ENCODE measurements at regions not wholly inside any gene's neighbourhood (a gene's known extent, or its start where the extent isn't known, plus 50 kb on each side); places are given as distances from the start of the nearest gene placed in this dataset.
"Not testable (repeated sequence)": the region's sequence is repeated elsewhere in the genome, so short reads cannot be mapped to it uniquely, and the experiment has no call there.

DNA sequence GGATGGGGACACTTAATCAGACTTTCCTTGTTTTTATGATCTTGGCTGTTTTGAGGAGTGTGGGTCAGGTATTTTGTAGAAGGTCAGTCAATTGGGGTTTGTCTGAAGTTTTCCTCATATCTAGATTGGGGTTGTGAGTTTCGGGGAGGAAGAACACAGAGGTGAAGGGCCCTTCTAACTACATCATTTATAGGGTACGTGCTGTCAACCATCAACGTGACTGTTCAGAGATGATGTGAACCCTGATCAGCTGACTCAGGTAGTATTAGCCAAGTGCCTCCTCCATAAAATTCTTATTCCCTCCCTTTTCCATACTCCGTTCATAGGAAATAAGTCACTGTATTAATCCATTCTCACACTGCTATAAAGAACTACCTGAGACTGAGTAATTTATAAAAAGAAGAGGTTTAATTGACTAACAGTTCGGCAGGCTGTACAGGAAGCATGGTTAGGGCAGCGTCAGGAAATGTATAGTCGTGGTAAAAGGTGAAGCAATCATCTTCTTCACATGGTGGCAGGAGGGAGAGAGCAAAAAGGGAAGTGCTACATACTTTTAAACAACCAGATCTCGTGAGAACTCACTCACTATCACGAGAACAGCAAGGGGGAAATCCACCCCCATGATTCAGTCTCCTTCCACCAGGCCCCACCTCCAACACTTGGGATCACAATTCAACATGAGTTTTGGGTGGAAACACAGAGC is 547.1 kb upstream of the LINC00305 start:
- DNase-seq, result no peak

- no peak for DNase-seq
Measured at GRCh38 chr18:64693766-64694165, 544.9 kb upstream of the LINC00305 start.

- no peak for DNase-seq
Measured at GRCh38 chr18:64692826-64693225, 543.9 kb upstream of the LINC00305 start.

GRCh38 chr18:64679121-64679520 is 530.2 kb upstream of the LINC00305 start:
- DNase-seq, result no peak

- DNase-seq, result no peak
Measured at GRCh38 chr18:64678048-64678447, 529.2 kb upstream of the LINC00305 start.

DNA sequence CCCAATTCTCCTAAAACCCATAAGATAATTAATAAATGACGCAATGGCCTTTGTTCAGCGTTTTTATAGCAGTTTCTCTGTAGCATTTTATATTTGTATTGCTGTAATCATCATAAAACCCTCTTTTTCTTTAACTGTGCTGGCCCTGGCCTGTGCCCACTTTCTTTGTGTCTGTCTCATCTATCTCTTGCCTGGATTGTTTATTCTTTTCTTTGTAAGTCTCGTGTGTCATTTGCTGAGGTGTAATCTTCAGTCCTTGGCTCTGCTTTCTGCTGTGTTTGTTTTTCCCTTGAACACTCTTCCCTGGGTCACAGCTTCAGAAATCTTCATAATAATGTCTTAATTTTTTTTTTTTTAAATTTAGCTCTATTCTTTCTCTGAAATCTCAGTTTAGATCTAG is 525.8 kb upstream of the LINC00305 start:
- no peak for DNase-seq

- DNase-seq, result not testable (repeated sequence)
Measured at GRCh38 chr18:64671293-64671692, 522.4 kb upstream of the LINC00305 start.

- no peak for DNase-seq
Measured at GRCh38 chr18:64668461-64668962, 519.6 kb upstream of the LINC00305 start.

DNA sequence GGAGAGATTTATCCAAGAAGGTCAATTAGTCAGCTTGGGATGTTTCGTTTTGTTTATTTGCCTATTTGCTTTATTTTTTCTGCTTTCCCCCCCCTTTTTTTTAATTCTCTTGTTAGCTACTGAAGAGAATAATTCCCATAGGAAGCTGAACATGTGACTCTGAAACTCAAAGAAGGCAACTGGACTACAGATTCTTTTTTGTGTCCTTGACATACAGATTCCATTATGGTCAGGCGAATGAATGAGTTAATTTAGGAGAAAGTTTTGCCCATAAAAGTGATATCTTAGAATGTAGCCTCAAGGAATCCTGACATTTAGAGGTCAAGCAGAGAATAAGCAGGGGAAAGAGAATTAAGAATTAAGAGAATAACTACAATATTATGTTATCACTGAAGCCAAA is 514.2 kb upstream of the LINC00305 start:
- DNase-seq, result no peak

GRCh38 chr18:64659196-64659595 is 510.3 kb upstream of the LINC00305 start:
- DNase-seq, result no peak

- DNase-seq, result no peak
Measured at GRCh38 chr18:64653068-64653467, 504.2 kb upstream of the LINC00305 start.

DNA sequence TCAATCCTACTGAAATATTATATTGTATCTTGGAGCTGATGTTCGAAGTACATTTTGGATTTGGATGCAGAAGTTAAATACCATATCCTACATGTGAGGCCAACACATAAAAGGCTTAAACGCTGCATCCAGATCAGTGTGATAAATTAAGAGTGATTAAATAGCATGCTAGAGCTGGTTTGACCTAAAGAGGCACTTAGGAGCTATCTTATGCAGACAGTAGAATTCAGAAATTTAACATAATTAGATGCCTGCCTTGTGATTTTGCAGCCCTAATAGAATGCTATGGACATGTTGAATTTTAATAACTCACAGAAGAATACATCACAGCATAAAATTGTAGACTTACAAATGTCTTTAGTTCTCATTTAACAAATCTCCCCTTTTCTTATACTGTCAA is 501.2 kb upstream of the LINC00305 start:
- no peak for DNase-seq

DNA sequence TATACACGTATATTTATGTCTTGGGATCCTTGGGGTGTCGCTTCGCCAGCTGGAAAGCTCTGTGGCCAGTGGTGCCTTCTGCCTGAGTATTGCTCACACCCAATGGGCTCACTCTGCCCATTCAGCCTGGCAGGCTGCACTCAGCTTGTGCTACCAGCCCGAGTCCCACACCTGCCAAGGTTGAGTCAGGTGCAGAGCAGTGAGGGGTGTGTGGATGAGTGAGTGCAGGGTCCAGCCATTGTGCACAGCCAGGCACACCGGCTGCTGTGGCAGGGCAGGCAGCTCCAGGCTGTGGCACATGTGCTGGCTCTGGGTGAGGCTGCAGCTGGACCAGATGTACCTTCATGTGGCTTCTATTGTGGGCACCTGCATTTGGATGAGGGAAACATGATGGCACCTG is 496.9 kb upstream of the LINC00305 start:
- no peak for DNase-seq

- DNase-seq, result no peak
Measured at GRCh38 chr18:64639536-64639935, 490.6 kb upstream of the LINC00305 start.

DNA sequence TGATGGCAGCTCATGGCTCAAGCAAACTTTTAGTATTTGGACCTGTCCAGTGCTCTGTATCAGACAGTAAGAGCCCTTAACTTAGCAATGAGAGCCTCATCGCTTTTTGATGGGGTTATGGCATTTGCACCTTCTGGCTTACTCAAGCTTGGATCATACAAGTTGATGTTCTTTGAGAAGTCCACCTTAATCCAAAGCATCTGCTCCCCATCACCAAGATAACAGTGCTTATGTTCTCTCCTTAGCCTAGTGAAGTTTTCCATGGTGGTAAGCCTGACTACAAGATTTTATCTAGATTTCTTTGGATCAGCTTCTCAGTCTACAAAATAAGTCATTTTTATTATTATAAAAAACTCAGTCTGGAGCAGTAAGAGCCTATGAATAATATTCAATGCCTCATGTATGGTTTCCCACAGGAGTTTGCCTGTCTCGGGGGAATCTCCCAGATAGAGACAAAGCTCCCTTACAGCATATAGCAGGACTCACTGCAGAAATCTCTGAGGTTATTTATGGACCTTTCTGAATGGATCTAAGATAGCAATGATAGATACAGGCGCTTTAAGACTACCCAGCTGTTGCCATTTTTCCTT is 472.2 kb upstream of the LINC00305 start:
- DNase-seq, result no peak

GRCh38 chr18:64618390-64618789 is 469.5 kb upstream of the LINC00305 start:
- DNase-seq, result no peak

DNA sequence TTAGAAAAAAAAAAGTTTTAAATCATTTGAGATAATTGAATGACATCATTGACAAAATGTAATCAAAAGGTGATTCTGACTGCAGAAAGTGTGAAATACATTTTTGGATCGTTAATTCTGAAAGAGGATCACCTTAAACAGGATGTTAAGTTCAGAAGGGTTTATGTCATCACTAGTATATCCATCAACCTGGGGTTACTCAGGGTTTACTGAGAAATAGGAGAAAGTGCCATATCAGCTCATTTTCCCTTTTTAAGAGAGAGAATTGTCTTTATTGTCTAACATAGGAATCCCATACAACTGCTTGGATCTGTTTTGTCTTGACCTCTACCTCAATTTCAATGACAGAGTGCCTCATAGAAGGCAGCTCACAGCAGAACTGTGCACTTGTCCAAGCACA is 466.1 kb upstream of the LINC00305 start:
- DNase-seq, result no peak

DNA sequence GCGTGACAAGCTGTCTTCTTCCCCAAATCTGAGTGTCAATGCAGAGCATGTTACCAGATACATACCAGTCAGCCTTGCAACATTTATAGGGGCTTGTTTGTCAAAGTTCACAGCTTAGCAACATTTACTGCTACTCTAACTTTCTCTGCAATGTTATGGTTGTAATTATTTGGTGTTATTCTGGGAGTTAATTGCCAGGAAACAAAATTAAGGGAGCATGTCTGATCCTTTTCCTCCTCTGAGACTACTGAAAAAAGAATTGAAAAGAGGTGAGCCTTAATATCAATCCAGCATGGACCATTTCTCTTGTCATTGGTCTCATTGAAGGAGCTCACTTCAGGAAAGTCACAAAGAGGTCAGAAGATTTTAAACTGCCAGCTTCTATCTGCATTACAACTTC is 465.6 kb upstream of the LINC00305 start:
- DNase-seq, result no peak

- no peak for DNase-seq
Measured at GRCh38 chr18:64592246-64592645, 443.4 kb upstream of the LINC00305 start.

DNA sequence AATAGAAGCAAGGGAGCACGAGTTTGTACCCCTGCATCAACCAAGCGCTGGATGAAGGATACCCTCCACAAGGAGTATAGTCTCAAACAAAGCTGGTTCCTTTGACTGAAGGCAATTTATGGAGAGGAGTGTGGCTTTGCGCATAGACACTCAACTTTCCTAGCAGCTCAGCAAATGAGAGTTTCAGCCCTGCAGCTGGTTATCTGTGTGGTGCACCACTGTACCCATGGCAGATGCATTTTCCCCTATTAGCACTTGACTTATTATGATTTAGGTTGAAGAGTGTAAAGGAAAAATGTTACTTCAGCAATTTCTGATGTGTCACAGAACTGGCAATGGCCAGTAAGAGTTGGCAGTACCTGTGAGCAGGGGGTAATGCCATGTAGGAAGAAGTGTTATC is 440.1 kb upstream of the LINC00305 start:
- DNase-seq, result no peak

GRCh38 chr18:64566456-64566855 is 417.6 kb upstream of the LINC00305 start:
- DNase-seq, result no peak

DNA sequence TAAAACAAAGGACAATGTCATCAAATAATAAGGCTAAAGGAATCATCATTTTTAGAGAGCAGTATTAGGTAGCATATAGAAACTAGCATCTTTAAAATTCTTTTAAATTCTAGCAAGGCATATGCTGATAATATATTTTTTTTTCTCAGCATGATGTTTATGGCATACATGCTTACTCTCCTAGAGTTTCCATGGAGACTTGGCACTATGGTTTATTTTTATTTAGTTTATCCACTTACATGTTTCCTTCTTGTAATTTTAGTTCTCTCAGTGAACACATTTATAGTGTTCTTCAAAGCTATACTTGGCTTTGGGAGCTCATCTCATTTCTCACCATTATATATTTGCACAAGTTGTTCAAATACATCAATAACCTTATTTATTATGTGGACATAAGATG is 413.8 kb upstream of the LINC00305 start:
- no peak for DNase-seq

DNA sequence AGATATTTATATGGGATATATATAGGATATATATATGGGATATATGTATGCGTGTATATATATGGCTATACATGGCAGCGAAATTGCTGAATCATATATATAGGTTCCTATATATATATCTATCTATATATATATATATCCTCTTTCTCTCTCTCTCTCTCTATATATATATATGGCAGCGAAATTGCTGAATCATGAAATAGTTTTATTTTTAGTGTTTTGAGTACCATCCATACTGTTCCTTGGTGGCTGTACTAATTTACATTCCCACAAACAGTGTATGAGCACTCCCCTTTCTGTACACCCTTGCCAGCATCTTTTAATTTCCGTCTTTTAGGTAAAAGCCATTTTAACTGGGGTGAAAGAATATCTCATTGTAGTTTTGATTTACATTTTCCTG is 397.6 kb upstream of the LINC00305 start:
- no peak for DNase-seq

DNA sequence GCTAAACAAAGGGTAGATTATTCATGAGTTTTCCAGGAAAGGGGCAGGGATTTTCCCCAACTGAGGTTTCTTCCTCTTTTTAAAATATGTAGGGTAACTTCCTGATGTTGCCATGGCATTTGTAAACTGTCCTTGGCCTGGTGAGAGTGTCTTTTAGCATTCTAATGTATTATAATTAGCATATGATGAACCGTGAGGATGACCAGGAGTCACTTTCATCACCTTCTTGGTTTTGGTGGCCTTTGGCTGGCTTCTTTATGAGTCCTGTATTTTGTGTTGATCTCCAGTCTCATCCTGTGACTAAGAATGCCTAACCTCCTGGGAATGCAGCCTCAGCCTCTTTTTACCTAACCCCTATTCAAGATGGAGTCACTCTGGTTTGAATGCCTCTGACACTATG is 391.0 kb upstream of the LINC00305 start:
- no peak for DNase-seq

- DNase-seq, result no peak
Measured at GRCh38 chr18:64528646-64529045, 379.8 kb upstream of the LINC00305 start.

All from cerebellar nuclear complex (tissue), 1 donor.